GM12878 (cell line): ENCODE measurements at regions not wholly inside any gene's neighbourhood (a gene's known extent, or its start where the extent isn't known, plus 50 kb on each side); places are given as distances from the start of the nearest gene placed in this dataset.
A peak's percentile ranks its signal among the peaks of the same experiment; 100 is the strongest.

Experiments used
- ASH2L ChIP-seq: fragments of 300-600, 200-600 bp; sonication (generic); IDR thresholded peaks from 2 replicates; pipeline ENCODE4 v1.6.1; 2017; ENCODE audit warnings: low read depth, mild to moderate bottlenecking, borderline replicate concordance
- BACH1 ChIP-seq: fragments of 450-650 bp; IDR thresholded peaks from 2 replicates; pipeline ENCODE4 v1.6.1; 2017; ENCODE audit warnings: mild to moderate bottlenecking, borderline replicate concordance
- JUND ChIP-seq: IDR thresholded peaks from 2 replicates; pipeline ENCODE4 v1.6.1; 2012; ENCODE audit warnings: low read depth, mild to moderate bottlenecking, low read length, improper control_type of control experiment, moderate library complexity
- NBN ChIP-seq: fragments of 450-650 bp; IDR thresholded peaks from 2 replicates; pipeline ENCODE4 v1.6.1; 2016
- NFIC ChIP-seq: IDR thresholded peaks from 2 replicates; pipeline ENCODE4 v1.6.1; 2012; ENCODE audit warnings: low read depth, mild to moderate bottlenecking, inconsistent platforms, low read length, moderate library complexity
- PAX8 ChIP-seq: fragments of 450-650 bp; IDR thresholded peaks from 2 replicates; pipeline ENCODE4 v1.6.1; 2017; ENCODE audit warnings: mild to moderate bottlenecking, moderate library complexity
- RUNX3 ChIP-seq: IDR thresholded peaks from 2 replicates; pipeline ENCODE4 v1.6.1; 2012; ENCODE audit warnings: low read length, inconsistent platforms
- ZNF622 ChIP-seq: fragments of 450-650 bp; IDR thresholded peaks from 2 replicates; pipeline ENCODE4 v1.6.1; 2017; ENCODE audit warnings: mild to moderate bottlenecking, inconsistent platforms
- TF ChIP-seq, protein P1 (sequence below): fragments of 450-650 bp; IDR thresholded peaks from 2 replicates; pipeline ENCODE4 v1.6.1; 2017; ENCODE audit warnings: mild to moderate bottlenecking, low read depth, inconsistent platforms; ENCODE audit not compliant: poor library complexity, severe bottlenecking
- TF ChIP-seq, protein P2 (sequence below): IDR thresholded peaks from 2 replicates; pipeline ENCODE4 v1.6.1; 2012; ENCODE audit warnings: low read depth, low read length, improper control_type of control experiment
- TF ChIP-seq, protein P3 (sequence below): fragments of 150-350 bp; IDR thresholded peaks from 2 replicates; pipeline ENCODE4 v1.6.1; 2016; ENCODE audit warnings: low read depth, low read length
- TF ChIP-seq, protein P4 (sequence below): fragments of 450-650 bp; IDR thresholded peaks from 2 replicates; pipeline ENCODE4 v1.6.1; 2017; ENCODE audit warnings: mild to moderate bottlenecking
- TF ChIP-seq, protein P5 (sequence below): fragments of 450-650 bp; IDR thresholded peaks from 2 replicates; pipeline ENCODE4 v1.6.1; 2017; ENCODE audit warnings: low read depth, mild to moderate bottlenecking, moderate library complexity
- TF ChIP-seq, protein P6 (sequence below): fragments of 450-650 bp; IDR thresholded peaks from 2 replicates; pipeline ENCODE4 v1.6.1; 2017; ENCODE audit warnings: borderline replicate concordance
- TF ChIP-seq, protein P7 (sequence below): fragments of 450-650 bp; formaldehyde crosslinking; IDR thresholded peaks from 2 replicates; pipeline ENCODE4 v1.4.0; 2020; ENCODE audit warnings: mild to moderate bottlenecking, moderate library complexity

DNA sequence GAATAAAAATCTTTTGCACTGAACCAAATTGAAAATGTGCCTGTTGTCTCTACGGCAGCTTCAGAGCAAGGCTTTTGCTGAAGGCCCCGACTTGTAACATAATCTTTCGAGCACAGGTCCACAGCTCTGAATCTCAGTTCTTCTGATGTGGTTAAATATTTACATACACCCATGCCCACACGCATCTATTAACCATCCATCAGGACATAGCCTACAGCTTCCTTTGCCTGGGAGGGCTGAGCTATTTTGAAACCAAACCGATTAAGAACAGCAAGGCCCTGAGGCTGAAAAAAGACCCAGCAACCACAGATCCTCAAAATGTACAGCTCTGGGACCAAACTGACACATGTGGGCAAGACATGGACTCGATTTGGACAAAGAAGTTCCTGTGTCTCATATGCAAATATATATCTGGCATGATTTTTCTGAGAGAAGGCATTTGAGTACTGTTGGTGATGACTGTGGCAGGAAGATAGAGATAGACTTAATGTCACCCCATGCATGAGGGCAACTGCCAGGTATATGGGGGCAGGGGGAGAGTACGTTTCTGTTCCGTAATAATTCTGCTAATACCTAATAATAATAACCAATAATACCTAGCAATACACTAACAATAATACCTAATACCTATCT is 322.7 kb upstream of the PLET1 start (continued):
- TF ChIP-seq JUND (no peak), NBN (no peak), ASH2L (no peak), RUNX3 (peak; percentile 100), PAX8 (no peak), NFIC (peak; percentile 91), BACH1 (no peak), ZNF622 (no peak)
- TF ChIP-seq, protein P1, sequence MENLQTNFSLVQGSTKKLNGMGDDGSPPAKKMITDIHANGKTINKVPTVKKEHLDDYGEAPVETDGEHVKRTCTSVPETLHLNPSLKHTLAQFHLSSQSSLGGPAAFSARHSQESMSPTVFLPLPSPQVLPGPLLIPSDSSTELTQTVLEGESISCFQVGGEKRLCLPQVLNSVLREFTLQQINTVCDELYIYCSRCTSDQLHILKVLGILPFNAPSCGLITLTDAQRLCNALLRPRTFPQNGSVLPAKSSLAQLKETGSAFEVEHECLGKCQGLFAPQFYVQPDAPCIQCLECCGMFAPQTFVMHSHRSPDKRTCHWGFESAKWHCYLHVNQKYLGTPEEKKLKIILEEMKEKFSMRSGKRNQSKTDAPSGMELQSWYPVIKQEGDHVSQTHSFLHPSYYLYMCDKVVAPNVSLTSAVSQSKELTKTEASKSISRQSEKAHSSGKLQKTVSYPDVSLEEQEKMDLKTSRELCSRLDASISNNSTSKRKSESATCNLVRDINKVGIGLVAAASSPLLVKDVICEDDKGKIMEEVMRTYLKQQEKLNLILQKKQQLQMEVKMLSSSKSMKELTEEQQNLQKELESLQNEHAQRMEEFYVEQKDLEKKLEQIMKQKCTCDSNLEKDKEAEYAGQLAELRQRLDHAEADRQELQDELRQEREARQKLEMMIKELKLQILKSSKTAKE: peak; percentile 82
- TF ChIP-seq, protein P2, sequence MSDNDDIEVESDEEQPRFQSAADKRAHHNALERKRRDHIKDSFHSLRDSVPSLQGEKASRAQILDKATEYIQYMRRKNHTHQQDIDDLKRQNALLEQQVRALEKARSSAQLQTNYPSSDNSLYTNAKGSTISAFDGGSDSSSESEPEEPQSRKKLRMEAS: no peak
- TF ChIP-seq, protein P3, sequence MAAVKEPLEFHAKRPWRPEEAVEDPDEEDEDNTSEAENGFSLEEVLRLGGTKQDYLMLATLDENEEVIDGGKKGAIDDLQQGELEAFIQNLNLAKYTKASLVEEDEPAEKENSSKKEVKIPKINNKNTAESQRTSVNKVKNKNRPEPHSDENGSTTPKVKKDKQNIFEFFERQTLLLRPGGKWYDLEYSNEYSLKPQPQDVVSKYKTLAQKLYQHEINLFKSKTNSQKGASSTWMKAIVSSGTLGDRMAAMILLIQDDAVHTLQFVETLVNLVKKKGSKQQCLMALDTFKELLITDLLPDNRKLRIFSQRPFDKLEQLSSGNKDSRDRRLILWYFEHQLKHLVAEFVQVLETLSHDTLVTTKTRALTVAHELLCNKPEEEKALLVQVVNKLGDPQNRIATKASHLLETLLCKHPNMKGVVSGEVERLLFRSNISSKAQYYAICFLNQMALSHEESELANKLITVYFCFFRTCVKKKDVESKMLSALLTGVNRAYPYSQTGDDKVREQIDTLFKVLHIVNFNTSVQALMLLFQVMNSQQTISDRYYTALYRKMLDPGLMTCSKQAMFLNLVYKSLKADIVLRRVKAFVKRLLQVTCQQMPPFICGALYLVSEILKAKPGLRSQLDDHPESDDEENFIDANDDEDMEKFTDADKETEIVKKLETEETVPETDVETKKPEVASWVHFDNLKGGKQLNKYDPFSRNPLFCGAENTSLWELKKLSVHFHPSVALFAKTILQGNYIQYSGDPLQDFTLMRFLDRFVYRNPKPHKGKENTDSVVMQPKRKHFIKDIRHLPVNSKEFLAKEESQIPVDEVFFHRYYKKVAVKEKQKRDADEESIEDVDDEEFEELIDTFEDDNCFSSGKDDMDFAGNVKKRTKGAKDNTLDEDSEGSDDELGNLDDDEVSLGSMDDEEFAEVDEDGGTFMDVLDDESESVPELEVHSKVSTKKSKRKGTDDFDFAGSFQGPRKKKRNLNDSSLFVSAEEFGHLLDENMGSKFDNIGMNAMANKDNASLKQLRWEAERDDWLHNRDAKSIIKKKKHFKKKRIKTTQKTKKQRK: no peak
- TF ChIP-seq, protein P4, sequence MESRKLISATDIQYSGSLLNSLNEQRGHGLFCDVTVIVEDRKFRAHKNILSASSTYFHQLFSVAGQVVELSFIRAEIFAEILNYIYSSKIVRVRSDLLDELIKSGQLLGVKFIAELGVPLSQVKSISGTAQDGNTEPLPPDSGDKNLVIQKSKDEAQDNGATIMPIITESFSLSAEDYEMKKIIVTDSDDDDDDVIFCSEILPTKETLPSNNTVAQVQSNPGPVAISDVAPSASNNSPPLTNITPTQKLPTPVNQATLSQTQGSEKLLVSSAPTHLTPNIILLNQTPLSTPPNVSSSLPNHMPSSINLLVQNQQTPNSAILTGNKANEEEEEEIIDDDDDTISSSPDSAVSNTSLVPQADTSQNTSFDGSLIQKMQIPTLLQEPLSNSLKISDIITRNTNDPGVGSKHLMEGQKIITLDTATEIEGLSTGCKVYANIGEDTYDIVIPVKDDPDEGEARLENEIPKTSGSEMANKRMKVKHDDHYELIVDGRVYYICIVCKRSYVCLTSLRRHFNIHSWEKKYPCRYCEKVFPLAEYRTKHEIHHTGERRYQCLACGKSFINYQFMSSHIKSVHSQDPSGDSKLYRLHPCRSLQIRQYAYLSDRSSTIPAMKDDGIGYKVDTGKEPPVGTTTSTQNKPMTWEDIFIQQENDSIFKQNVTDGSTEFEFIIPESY: no peak
- TF ChIP-seq, protein P5, sequence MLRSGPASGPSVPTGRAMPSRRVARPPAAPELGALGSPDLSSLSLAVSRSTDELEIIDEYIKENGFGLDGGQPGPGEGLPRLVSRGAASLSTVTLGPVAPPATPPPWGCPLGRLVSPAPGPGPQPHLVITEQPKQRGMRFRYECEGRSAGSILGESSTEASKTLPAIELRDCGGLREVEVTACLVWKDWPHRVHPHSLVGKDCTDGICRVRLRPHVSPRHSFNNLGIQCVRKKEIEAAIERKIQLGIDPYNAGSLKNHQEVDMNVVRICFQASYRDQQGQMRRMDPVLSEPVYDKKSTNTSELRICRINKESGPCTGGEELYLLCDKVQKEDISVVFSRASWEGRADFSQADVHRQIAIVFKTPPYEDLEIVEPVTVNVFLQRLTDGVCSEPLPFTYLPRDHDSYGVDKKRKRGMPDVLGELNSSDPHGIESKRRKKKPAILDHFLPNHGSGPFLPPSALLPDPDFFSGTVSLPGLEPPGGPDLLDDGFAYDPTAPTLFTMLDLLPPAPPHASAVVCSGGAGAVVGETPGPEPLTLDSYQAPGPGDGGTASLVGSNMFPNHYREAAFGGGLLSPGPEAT: 0 out of 2 replicates have a peak, but pooled peaks have one; percentile 18
- TF ChIP-seq, protein P6, sequence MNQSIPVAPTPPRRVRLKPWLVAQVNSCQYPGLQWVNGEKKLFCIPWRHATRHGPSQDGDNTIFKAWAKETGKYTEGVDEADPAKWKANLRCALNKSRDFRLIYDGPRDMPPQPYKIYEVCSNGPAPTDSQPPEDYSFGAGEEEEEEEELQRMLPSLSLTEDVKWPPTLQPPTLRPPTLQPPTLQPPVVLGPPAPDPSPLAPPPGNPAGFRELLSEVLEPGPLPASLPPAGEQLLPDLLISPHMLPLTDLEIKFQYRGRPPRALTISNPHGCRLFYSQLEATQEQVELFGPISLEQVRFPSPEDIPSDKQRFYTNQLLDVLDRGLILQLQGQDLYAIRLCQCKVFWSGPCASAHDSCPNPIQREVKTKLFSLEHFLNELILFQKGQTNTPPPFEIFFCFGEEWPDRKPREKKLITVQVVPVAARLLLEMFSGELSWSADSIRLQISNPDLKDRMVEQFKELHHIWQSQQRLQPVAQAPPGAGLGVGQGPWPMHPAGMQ: no peak
- TF ChIP-seq, protein P7, sequence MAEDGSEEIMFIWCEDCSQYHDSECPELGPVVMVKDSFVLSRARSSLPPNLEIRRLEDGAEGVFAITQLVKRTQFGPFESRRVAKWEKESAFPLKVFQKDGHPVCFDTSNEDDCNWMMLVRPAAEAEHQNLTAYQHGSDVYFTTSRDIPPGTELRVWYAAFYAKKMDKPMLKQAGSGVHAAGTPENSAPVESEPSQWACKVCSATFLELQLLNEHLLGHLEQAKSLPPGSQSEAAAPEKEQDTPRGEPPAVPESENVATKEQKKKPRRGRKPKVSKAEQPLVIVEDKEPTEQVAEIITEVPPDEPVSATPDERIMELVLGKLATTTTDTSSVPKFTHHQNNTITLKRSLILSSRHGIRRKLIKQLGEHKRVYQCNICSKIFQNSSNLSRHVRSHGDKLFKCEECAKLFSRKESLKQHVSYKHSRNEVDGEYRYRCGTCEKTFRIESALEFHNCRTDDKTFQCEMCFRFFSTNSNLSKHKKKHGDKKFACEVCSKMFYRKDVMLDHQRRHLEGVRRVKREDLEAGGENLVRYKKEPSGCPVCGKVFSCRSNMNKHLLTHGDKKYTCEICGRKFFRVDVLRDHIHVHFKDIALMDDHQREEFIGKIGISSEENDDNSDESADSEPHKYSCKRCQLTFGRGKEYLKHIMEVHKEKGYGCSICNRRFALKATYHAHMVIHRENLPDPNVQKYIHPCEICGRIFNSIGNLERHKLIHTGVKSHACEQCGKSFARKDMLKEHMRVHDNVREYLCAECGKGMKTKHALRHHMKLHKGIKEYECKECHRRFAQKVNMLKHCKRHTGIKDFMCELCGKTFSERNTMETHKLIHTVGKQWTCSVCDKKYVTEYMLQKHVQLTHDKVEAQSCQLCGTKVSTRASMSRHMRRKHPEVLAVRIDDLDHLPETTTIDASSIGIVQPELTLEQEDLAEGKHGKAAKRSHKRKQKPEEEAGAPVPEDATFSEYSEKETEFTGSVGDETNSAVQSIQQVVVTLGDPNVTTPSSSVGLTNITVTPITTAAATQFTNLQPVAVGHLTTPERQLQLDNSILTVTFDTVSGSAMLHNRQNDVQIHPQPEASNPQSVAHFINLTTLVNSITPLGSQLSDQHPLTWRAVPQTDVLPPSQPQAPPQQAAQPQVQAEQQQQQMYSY (CRISPR knock-in tag): no peak
